AG04450 (cell line): ENCODE measurements at regions not wholly inside any gene's neighbourhood (a gene's known extent, or its start where the extent isn't known, plus 50 kb on each side); places are given as distances from the start of the nearest gene placed in this dataset.

Source experiments
- CTCF ChIA-PET: fragments of 300-600, 350-600 bp; formaldehyde crosslinking; extraction: SDS; loops from one replicate; lab custom pipeline; 2022; ENCODE audit warnings: antibody characterized with exemption, inconsistent platforms; lab: Charles Lee
- POLR2A ChIA-PET: fragments of 350-600 bp; formaldehyde crosslinking; extraction: SDS; loops from one replicate; lab custom pipeline; 2021; ENCODE audit warnings: antibody characterized with exemption, inconsistent platforms; lab: Yijun Ruan, JAX
- DNase-seq: peaks from one replicate; pipeline ENCODE4 v3.0.0-alpha.2; 2011; ENCODE audit warnings: low read depth, low spot score
- H3K27ac ChIP-seq: one replicate; pipeline ENCODE4 v1.5.1; 2012; ENCODE audit warnings: low read depth, low read length, control low read depth
- H3K27me3 ChIP-seq: one replicate; pipeline ENCODE4 v1.6.0; 2012; ENCODE audit warnings: low read length; ENCODE audit not compliant: control insufficient read depth, insufficient read depth
- H3K4me3 ChIP-seq: 2 replicates; pipeline ENCODE4 v1.5.1; 2011; ENCODE audit warnings: mild to moderate bottlenecking, low read depth, low read length, control low read depth
- H3K9me3 ChIP-seq: 2 replicates; pipeline ENCODE4 v1.5.1; 2012; ENCODE audit warnings: low read length; ENCODE audit not compliant: control insufficient read depth, insufficient read depth
- CTCF ChIP-seq: IDR thresholded peaks from 2 replicates; pipeline ENCODE4 v1.5.1; 2011; ENCODE audit warnings: low read depth, low read length, control low read depth, inconsistent platforms

- ChIA-PET CTCF (no interaction called here), POLR2A (no interaction called here)
- Histone ChIP-seq H3K27me3 (no peaks in the 10 kb centered on the region), H3K4me3 (no peak overlapping the region), H3K27ac (no peak overlapping the region), H3K9me3 (no peaks in the 10 kb centered on the region)
- TF ChIP-seq CTCF = no peak
- no peak for DNase-seq
Measured at GRCh38 chr17:12403881-12404398, 261.8 kb upstream of the MYOCD start.

GRCh38 chr17:12406623-12407215, 259.0 kb upstream of the MYOCD start:
- ChIA-PET CTCF (interaction anchor here (0.6 to 0.7 kb wide), 2 partner anchors 139 to 261 kb away, joined by 3 read pairs; no protein-coding TSS in a partner anchor), POLR2A (no interaction called here)
- Histone ChIP-seq H3K27me3 (no peaks in the 10 kb centered on the region), H3K27ac (no peak overlapping the region), H3K9me3 (no peaks in the 10 kb centered on the region), H3K4me3 (no peak overlapping the region)
- no peak for DNase-seq
- TF ChIP-seq CTCF = no peak

GRCh38 chr17:12407495-12408252, 258.0 kb upstream of the MYOCD start:
- no peak for TF ChIP-seq CTCF
- no peak for DNase-seq
- H3K27ac ChIP-seq = no peak overlapping the region
- no peak overlapping the region for H3K4me3 ChIP-seq
- no peaks in the 10 kb centered on the region for H3K9me3 ChIP-seq
- no peaks in the 10 kb centered on the region for H3K27me3 ChIP-seq
- ChIA-PET CTCF (interaction anchor here (0.7 kb wide), 1 partner anchor 138 kb away, joined by 3 read pairs; no protein-coding TSS in a partner anchor), POLR2A (no interaction called here)

- Histone ChIP-seq H3K9me3 (no peaks in the 10 kb centered on the region), H3K27ac (no peak overlapping the region), H3K4me3 (no peak overlapping the region), H3K27me3 (no peaks in the 10 kb centered on the region)
- no peak for TF ChIP-seq CTCF
- CTCF ChIA-PET = no interaction called here
- POLR2A ChIA-PET = no interaction called here
- no peak for DNase-seq
Measured at GRCh38 chr17:12409082-12409481, 256.6 kb upstream of the MYOCD start.

- no peak overlapping the region for H3K27ac ChIP-seq
- H3K27me3 ChIP-seq = no peaks in the 10 kb centered on the region
- H3K4me3 ChIP-seq = no peak overlapping the region
- H3K9me3 ChIP-seq = no peaks in the 10 kb centered on the region
- CTCF ChIA-PET = no interaction called here
- DNase-seq = no peak
- POLR2A ChIA-PET = no interaction called here
- no peak for TF ChIP-seq CTCF
Measured at GRCh38 chr17:12410717-12411116, 255.0 kb upstream of the MYOCD start.
